Naive thymus-derived CD8-positive, alpha-beta T cell (primary cell): ENCODE measurements at regions not wholly inside any gene's neighbourhood (a gene's known extent, or its start where the extent isn't known, plus 50 kb on each side); places are given as distances from the start of the nearest gene placed in this dataset.

Experiments used
- ATAC-seq, 2 donors: fragments of 150-1000 bp; cut with Tn5 transposase in 1 of 2; sonication (Bioruptor Pico), chemical (Tn5 transposase) in 1 of 2; 1 replicate in 1 of 2; 2 replicates in 1 of 2; pipeline ENCODE4 v1.10.0; 2021; ENCODE audit warnings: mild to moderate bottlenecking in 2 of 2, moderate library complexity in 2 of 2
- POLR2A ChIA-PET: fragments of 350-600 bp; sonication (Branson Sonifier 250); formaldehyde crosslinking; loops from one replicate; lab custom pipeline; 2021; ENCODE audit warnings: antibody characterized with exemption; lab: Charles Lee
- DNase-seq, 10 donors: peaks; one replicate each; pipeline versions ENCODE4 v3.0.0 to v3.0.0-alpha.2; 2020 to 2022
- H3K27ac Mint-ChIP-seq, 10 donors: one replicate each; pipeline ENCODE4 v1.8.0; 2020 to 2022; ENCODE audit warnings: mild to moderate bottlenecking in 10 of 10, mixed read lengths in 10 of 10, moderate library complexity in 4 of 10, inconsistent platforms in 1 of 10
- H3K27me3 Mint-ChIP-seq, 5 donors: one replicate each; pipeline ENCODE4 v1.8.0; 2021 to 2022; ENCODE audit warnings: mixed read lengths in 5 of 5
- H3K36me3 Mint-ChIP-seq, 3 donors: one replicate each; pipeline ENCODE4 v1.8.0; 2020 to 2022; ENCODE audit warnings: mixed read lengths in 3 of 3, mild to moderate bottlenecking in 2 of 3, inconsistent platforms in 1 of 3
- H3K4me1 Mint-ChIP-seq, 4 donors: one replicate each; pipeline ENCODE4 v1.8.0; 2021 to 2022; ENCODE audit warnings: mixed read lengths in 4 of 4
- H3K4me3 Mint-ChIP-seq, 10 donors: one replicate each; pipeline ENCODE4 v1.8.0; 2020 to 2022; ENCODE audit warnings: mild to moderate bottlenecking in 10 of 10, mixed read lengths in 10 of 10, moderate library complexity in 6 of 10, inconsistent platforms in 1 of 10
- H3K9me3 Mint-ChIP-seq, 9 donors: one replicate each; pipeline ENCODE4 v1.8.0; 2020 to 2022; ENCODE audit warnings: mixed read lengths in 9 of 9, mild to moderate bottlenecking in 3 of 9, inconsistent platforms in 1 of 9, moderate library complexity in 1 of 9

DNA sequence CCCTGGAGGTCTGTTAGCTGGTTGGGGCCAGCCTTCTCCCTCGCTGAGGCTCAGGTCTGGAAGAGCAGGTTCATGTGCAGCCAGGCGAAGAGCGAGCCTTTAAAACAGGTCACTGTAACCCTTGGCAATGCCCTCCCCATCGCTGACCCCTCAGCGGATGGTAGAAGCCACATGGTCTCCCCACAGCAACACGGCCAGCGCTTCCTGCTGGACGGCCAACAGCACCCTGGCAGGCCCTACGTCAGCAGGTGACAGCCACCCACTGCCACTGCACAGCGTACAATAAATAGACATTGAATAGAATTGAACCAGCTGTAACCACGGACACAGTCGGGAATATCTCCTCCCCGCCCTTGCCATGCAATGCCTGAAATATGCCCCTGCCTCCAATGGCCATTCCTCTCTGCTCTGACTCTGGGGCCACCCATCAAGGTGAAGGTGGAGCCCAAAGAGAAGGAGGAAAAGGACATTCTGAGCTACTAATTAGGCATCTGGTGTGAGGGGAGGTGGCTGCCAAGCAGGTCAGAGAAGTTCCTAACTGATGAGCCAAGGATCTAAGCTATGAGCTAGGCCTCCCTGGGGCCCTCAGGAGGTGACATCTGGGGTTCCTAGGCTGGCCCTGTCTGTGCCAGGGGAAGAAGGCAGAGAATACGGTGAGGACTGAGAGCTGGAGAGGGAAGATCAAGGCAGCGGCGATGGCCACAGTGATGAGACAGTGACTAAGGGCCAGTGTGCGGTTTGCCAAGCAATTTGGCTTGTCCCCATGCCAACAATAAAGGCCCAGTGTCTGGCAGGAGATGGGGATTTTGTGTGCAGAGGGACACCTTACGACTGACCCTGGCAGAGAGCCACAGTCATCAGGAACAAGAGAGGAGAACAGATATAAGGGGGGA lies 202.3 kb downstream of the BCOR start:
- Mint-ChIP-seq H3K4me1 (peaks cover 7 to 12% (median 11%) of the 10 kb centered on the region in 4 donors), H3K9me3 (no peaks in the 10 kb centered on the region), H3K4me3 (no peak overlapping the region), H3K36me3 (no peaks in the 10 kb centered on the region), H3K27ac (peak overlapping the region in 1 of 10 donors; percentile 77), H3K27me3 (no peaks in the 10 kb centered on the region)
- ATAC-seq (no peak), DNase-seq (no peak)
- POLR2A ChIA-PET = no interaction called here

DNA sequence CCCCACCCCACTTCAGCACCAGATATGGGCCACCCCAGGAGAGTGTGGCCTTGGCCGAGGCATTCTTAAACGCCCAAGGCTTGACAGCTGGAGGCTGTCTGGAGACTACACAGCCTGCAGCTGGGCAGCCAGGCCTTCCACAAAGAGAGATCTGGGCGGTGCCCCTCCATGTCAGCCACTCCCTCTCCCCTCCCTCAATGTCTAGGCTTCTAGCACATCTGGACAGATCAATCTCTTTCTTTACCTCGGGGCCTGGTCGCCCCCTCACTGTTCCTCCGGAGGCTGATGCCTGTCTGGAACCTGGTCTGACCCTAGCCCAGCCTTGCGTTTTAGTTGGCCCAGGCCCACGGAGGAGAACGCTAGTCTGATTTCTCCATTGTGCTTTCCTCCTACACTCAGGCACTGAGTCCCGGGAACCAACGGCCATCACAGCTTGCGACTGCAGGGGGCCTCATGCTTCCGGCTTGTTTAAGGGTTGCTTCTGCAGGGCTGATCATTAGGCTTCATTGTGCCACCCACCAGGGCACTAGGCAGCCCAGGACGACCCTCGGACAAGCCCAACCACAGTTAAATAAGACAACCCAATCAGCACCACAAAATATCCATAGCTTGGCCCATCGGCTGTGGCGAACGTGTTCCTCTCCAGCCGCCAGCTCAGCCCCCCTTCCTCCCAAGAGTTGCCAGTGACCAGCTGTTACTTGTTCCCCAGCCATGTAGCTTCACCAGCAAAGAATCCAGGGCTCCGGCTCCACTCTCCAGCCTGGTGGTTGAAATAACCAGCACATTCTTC lies 200.6 kb downstream of the BCOR start:
- Mint-ChIP-seq H3K27ac (no peak overlapping the region), H3K9me3 (no peaks in the 10 kb centered on the region), H3K27me3 (peaks cover 0 to 2% (median 0%) of the 10 kb centered on the region in 5 donors), H3K4me3 (no peak overlapping the region), H3K36me3 (no peaks in the 10 kb centered on the region), H3K4me1 (peaks cover 0 to 5% (median under 1%) of the 10 kb centered on the region in 4 donors)
- no peak for ATAC-seq
- POLR2A ChIA-PET = no interaction called here
- DNase-seq = no peak

DNA sequence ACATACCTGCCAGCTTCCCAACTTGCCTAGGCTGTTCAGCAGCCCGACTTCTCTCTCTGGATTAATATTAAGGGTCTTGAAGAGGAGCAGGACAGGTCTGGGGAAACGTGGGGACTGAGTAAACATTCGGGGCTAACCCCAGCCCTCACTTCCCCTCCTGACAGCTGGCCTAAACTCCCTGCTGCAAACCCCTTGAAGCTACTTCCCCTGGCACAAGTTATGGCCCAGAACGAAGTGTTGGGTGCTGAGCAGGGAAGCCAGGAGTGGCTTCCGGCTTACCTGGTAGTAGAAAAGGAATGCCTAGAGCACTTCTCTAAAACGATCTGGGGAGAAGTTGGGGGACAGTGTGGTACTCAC lies 200.0 kb downstream of the BCOR start:
- H3K4me3 Mint-ChIP-seq = no peak overlapping the region
- no peak overlapping the region for H3K27ac Mint-ChIP-seq
- H3K4me1 Mint-ChIP-seq = peaks cover 0 to 3% (median 0%) of the 10 kb centered on the region in 4 donors
- no peak for DNase-seq
- no peak for ATAC-seq
- H3K27me3 Mint-ChIP-seq = peaks cover 0 to 2% (median 0%) of the 10 kb centered on the region in 5 donors
- H3K9me3 Mint-ChIP-seq = no peaks in the 10 kb centered on the region
- POLR2A ChIA-PET = no interaction called here
- no peaks in the 10 kb centered on the region for H3K36me3 Mint-ChIP-seq

DNA sequence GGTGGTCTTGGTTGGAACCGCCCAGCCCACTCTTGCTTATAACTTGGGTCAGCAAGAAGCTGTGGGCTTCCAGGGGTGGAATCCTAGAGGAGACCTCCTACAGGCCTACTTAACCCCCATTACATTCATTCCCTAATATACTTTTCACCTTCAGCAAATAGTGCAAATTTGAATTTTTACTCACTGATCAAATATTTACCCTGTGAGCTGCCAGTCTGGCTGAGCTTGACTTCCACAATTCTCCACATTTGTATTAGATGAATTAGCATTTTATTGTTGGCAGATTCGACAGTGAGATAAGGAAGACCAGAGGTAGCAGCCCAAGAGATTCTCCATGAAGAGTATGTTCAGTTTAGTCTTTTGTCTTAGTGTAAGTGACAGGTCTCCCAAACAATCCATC lies 199.6 kb downstream of the BCOR start:
- no peaks in the 10 kb centered on the region for H3K36me3 Mint-ChIP-seq
- no peak overlapping the region for H3K4me3 Mint-ChIP-seq
- POLR2A ChIA-PET = no interaction called here
- no peaks in the 10 kb centered on the region for H3K9me3 Mint-ChIP-seq
- ATAC-seq (no peak), DNase-seq (no peak)
- H3K27me3 Mint-ChIP-seq = peaks cover 0 to 2% (median 0%) of the 10 kb centered on the region in 5 donors
- H3K27ac Mint-ChIP-seq = no peak overlapping the region
- H3K4me1 Mint-ChIP-seq = peaks cover 0 to 3% (median 0%) of the 10 kb centered on the region in 4 donors

DNA sequence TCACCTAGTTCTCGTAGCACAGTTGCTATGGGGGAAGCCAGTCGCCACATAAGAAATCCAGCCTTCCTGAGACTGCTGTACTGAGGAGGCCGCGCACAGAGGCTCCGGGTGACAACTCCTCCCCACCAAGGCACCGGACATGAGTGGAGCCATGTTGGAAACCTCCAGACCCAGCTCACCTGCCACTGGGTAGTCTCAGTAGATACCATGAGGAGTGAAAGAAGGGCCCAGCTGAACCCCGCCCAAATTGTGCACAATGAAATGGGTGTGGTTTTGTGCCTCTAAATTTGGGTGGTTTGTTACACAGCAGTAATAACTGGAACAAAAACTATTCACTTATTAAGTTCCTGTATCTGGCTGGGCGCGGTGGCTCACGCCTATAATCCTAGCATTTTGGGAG lies 198.7 kb downstream of the BCOR start:
- Mint-ChIP-seq H3K27ac (no peak overlapping the region), H3K36me3 (no peaks in the 10 kb centered on the region), H3K4me1 (peaks cover 0 to 3% (median 0%) of the 10 kb centered on the region in 4 donors), H3K27me3 (peaks cover 0 to 2% (median 0%) of the 10 kb centered on the region in 5 donors), H3K9me3 (no peaks in the 10 kb centered on the region), H3K4me3 (no peak overlapping the region)
- ATAC-seq (no peak), DNase-seq (no peak)
- POLR2A ChIA-PET = no interaction called here

DNA sequence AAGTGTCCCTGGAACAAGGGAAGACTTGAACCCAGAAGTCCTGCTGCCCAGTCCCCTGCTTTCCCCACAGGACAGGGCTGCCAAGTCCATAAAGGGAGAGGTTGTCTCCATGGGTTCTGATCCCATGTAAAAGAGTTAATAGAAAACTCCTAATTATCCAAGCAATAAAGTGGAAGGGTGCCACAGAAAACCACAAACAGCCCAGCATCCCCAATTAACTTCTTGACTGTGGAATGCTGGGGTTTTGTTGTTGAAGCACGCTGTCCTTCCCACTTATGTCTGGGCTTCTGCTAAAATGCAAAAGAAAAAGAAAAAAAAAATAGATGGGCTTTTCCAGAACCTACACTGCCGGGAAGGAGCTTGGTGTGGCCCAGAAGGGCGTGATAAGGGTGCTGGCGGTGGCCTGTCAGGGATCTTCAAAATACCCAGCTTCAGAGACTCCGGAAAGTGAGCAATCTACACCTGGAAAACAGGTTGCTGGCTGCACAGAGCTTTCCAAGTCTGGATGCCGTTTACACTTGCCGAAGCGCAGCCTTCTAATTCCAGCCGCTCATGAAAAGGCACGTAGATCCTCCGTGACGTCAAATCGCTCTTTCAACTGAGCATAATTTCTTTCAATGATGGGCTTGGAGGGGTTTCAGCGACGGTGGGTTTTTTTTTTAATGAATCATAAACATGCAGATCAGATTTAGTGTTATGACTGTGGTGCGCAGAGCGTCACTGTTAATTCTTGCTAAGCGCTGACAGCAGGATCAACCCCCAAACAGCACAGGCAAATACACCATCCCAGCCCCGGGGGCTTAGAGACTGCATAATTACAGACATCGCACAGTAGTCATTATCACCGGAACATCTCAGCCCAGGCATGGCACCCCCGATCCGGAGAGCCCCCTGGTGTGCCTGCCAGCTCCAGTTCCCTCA lies 197.6 kb downstream of the BCOR start:
- POLR2A ChIA-PET = no interaction called here
- Mint-ChIP-seq H3K4me1 (peaks cover 0 to 3% (median 0%) of the 10 kb centered on the region in 4 donors), H3K4me3 (peak overlapping the region in 1 of 10 donors; percentile 36), H3K27me3 (peaks cover 0 to 2% (median 0%) of the 10 kb centered on the region in 5 donors), H3K27ac (peak overlapping the region in 1 of 10 donors; percentile 37), H3K9me3 (no peaks in the 10 kb centered on the region), H3K36me3 (no peaks in the 10 kb centered on the region)
- ATAC-seq = no peak
- no peak for DNase-seq

DNA sequence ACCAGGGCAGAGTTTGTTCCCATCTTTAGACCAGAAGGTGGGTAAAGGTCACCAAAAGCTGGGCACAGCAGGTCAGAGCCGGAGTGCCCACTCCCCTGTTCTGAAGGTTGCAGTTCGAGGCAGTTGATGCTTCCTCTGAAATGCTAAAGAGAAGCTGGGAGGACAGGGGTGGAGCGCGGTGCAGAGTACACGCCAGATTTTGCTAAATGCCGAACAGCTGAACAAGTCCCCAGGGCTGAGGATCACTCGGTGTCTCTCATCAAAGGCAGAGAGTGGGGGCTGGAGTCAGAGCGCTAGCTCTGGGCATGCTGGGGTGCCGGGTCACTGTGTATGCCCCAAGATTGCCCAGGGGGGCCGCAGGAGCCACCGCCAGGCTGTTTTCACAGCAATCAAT lies 197.0 kb downstream of the BCOR start:
- POLR2A ChIA-PET = no interaction called here
- H3K4me3 Mint-ChIP-seq = peak overlapping the region in 1 of 10 donors; percentile 36
- peaks cover 0 to 3% (median 0%) of the 10 kb centered on the region in 4 donors for H3K4me1 Mint-ChIP-seq
- H3K27ac Mint-ChIP-seq = no peak overlapping the region
- ATAC-seq = peak in 1 of 2 donors; percentile 42
- no peak for DNase-seq
- no peaks in the 10 kb centered on the region for H3K36me3 Mint-ChIP-seq
- peaks cover 0 to 2% (median 0%) of the 10 kb centered on the region in 5 donors for H3K27me3 Mint-ChIP-seq
- no peaks in the 10 kb centered on the region for H3K9me3 Mint-ChIP-seq

DNA sequence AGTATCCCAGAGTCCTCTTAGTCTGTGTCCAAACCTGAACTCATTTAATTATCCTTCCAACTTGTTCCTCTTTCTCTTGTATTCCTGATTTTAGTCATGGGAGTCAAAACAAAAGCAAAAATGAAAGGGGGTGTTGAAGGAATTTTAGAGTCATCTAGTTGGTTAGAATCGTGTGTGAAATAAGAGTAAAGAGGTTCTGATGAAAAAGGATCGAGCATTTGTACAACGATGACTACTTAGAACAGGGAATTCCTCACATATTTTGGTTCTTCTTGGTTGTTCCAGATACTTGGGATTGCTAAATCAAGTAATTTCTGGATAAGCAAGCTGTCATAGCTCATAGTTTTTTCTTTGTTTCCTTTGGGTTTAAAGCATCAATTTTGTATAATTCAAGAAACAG lies 194.4 kb downstream of the BCOR start:
- DNase-seq = no peak
- Mint-ChIP-seq H3K9me3 (no peaks in the 10 kb centered on the region), H3K27ac (peak overlapping the region in 1 of 10 donors; percentile 9), H3K4me1 (peaks cover 0 to 3% (median 0%) of the 10 kb centered on the region in 4 donors), H3K4me3 (no peak overlapping the region), H3K27me3 (peaks cover 0 to 2% (median 0%) of the 10 kb centered on the region in 5 donors), H3K36me3 (no peaks in the 10 kb centered on the region)
- POLR2A ChIA-PET = interaction anchor here (0.6 kb wide), 1 partner anchor 46 kb away, joined by 5 read pairs; no protein-coding TSS in a partner anchor
- no peak for ATAC-seq

DNA sequence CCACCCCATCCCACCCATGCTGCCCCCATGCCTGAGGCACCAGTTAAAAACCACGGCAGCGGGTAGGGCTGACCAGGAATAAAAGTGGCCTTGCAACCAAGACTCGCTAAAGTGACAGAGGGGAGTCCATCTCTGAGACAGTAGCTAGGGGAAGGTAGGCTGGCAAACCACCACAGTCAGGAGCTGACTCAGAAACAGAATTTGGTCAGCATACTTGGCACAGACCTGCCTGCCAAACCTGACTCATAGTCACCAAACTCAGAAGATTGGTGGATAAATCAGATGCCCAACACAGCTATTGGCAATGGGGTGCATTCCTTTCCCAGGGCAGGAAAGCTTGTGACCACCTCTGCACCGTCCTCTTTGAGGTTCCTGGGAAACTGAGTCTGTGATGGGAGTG lies 193.8 kb downstream of the BCOR start:
- POLR2A ChIA-PET = no interaction called here
- no peak for ATAC-seq
- no peaks in the 10 kb centered on the region for H3K36me3 Mint-ChIP-seq
- H3K27ac Mint-ChIP-seq = no peak overlapping the region
- no peak for DNase-seq
- no peaks in the 10 kb centered on the region for H3K9me3 Mint-ChIP-seq
- no peak overlapping the region for H3K4me3 Mint-ChIP-seq
- H3K27me3 Mint-ChIP-seq = peaks cover 0 to 2% (median 0%) of the 10 kb centered on the region in 5 donors
- H3K4me1 Mint-ChIP-seq = peaks cover 0 to 3% (median 0%) of the 10 kb centered on the region in 4 donors

DNA sequence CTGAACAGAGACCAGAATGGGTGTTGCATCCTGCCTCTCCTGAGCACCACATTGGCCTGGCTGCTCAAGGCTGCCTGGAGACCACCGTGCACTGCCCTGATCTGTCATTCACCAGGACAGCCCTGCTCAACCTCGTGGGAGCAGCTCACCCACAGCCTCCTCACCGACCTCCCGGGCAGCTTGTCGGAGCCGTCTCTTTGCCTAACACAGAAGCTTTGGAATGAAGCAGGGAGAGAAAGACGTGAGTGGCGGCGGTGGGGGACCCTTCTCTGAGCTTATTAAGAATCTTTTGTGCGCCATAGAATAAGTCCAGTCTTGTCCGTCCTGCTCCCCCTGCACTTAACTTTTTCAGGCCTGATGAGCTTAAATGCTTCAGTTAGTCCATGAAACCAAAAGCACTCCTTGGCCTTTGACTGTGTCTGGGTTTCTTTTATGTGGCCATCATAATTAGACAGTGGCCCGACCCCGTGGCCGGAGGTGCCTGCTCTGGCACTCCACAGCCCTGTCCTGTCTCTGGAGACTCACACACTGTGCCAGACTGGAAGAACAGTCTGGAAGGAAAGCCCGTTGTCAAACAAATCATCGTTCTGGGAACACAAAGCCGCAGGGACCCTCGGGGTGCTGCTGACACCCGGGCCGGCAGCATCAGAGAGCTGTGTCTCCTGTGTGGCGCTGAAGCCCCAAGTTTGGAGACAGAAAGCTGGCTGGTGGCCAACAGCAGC lies 192.8 kb downstream of the BCOR start:
- ATAC-seq (no peak), DNase-seq (no peak)
- Mint-ChIP-seq H3K36me3 (no peaks in the 10 kb centered on the region), H3K27ac (no peak overlapping the region), H3K9me3 (no peaks in the 10 kb centered on the region), H3K4me3 (peak overlapping the region in 1 of 10 donors; percentile 38), H3K27me3 (peaks cover 0 to 2% (median 0%) of the 10 kb centered on the region in 5 donors), H3K4me1 (peaks cover 0 to 3% (median under 1%) of the 10 kb centered on the region in 4 donors)
- POLR2A ChIA-PET = interaction anchor here (0.6 kb wide), 1 partner anchor 22 kb away, joined by 4 read pairs; no protein-coding TSS in a partner anchor

DNA sequence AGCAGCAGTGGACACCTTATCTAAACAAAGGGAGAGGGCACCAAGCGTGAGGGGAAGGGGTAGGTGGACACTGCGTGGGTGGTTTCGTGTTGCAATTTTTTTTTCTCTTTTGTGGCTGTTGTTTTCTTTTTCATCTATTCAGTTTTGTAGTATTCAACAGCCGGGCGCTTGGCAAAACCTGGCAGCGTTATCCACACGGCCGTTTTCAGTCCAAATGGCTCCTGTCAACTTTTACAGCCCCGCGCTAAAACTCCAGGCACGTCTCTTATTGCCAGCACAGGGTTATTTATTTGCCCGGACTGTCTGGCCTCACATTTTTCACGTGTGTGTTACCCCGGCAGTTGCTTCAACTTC lies 192.2 kb downstream of the BCOR start:
- H3K4me3 Mint-ChIP-seq = peak overlapping the region in 1 of 10 donors; percentile 38
- H3K4me1 Mint-ChIP-seq = peaks cover 0 to 2% (median under 1%) of the 10 kb centered on the region in 4 donors
- POLR2A ChIA-PET = no interaction called here
- no peak for DNase-seq
- no peaks in the 10 kb centered on the region for H3K9me3 Mint-ChIP-seq
- no peak overlapping the region for H3K27ac Mint-ChIP-seq
- ATAC-seq = no peak
- H3K27me3 Mint-ChIP-seq = peaks cover 0 to 2% (median 0%) of the 10 kb centered on the region in 5 donors
- H3K36me3 Mint-ChIP-seq = no peaks in the 10 kb centered on the region

DNA sequence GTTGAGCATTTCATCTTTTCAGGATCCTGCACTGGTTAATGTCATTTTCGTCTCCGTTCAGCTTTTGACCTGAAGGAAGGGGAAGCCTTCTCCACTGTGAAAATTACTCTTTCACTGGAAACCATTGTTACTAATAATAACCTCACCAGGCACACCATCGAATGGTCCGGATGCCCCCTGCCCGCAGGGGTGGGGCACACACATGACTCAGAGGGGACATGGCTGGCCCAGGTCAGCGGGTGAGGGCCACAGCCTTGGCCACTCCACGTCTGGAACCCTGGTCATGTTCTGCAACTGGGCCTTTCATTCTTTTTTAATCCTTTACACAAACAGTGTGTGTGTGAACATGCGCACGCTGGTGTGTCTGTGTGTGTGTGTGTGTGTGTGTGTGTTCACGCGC lies 191.8 kb downstream of the BCOR start:
- Mint-ChIP-seq H3K36me3 (no peaks in the 10 kb centered on the region), H3K4me1 (peaks cover 0 to 2% (median under 1%) of the 10 kb centered on the region in 4 donors), H3K9me3 (no peaks in the 10 kb centered on the region), H3K27ac (no peak overlapping the region), H3K4me3 (no peak overlapping the region), H3K27me3 (peaks cover 0 to 2% (median 0%) of the 10 kb centered on the region in 5 donors)
- POLR2A ChIA-PET = no interaction called here
- ATAC-seq = no peak
- DNase-seq = no peak
